Adrenal gland (tissue), 9 donors: ENCODE measurements at regions not wholly inside any gene's neighbourhood (a gene's known extent, or its start where the extent isn't known, plus 50 kb on each side); places are given as distances from the start of the nearest gene placed in this dataset.

Source experiments
- DNase-seq, 7 donors: peaks; one replicate each; pipeline ENCODE4 v3.0.0-alpha.2; 2019 to 2020
- H3K27ac ChIP-seq, 5 donors: fragments of 200-600 bp; sonication (generic) in 4 of 5; 1 replicate in 3 of 5; 2 replicates in 2 of 5; pipeline versions ENCODE4 v1.5.1 to v1.8.0; 2016 to 2020; ENCODE audit warnings: mild to moderate bottlenecking in 1 of 5
- H3K27me3 ChIP-seq: fragments of 200-600 bp; 2 replicates; pipeline ENCODE4 v1.8.0; 2021
- H3K36me3 ChIP-seq, 2 donors: fragments of 200-600 bp; replicated peaks in 1 of 2; 1 replicate in 1 of 2; 2 replicates in 1 of 2; pipeline versions ENCODE4 v1.5.1 to v1.8.0; 2018 to 2022
- H3K4me1 ChIP-seq, 2 donors: fragments of 200-600 bp; replicated peaks in 1 of 2; 1 replicate in 1 of 2; 2 replicates in 1 of 2; pipeline versions ENCODE4 v1.5.1 to v1.8.0; 2018 to 2021
- H3K4me3 ChIP-seq, 4 donors: fragments of 200-600 bp; sonication (generic) in 3 of 4; one replicate each; pipeline ENCODE4 v1.5.1; 2016 to 2018
- H3K9me3 ChIP-seq, 3 donors: fragments of 200-600 bp; sonication (generic) in 1 of 3; replicated peaks in 1 of 3; 1 replicate in 2 of 3; 2 replicates in 1 of 3; pipeline versions ENCODE4 v1.5.1 to v1.8.0; 2016 to 2021
- CTCF ChIP-seq, 6 experiments: fragments of 450-650 bp in 4 of 6; fragments of 200-600 bp in 2 of 6; sonication (generic) in 1 of 6; IDR thresholded peaks; 1 replicate in 5 of 6; 2 replicates in 1 of 6; pipeline versions ENCODE4 v1.5.1 to v1.8.0; 2016 to 2021; ENCODE audit warnings: antibody characterized with exemption in 6 of 6, mild to moderate bottlenecking in 2 of 6, moderate library complexity in 1 of 6
- POLR2A ChIP-seq, 2 donors: fragments of 450-650 bp; IDR thresholded peaks; one replicate each; pipeline ENCODE4 v1.6.1; 2017; ENCODE audit warnings: antibody characterized with exemption in 2 of 2, mild to moderate bottlenecking in 2 of 2, moderate library complexity in 1 of 2
- WGBS, 4 donors: extraction: QIAGEN DNeasy Blood & Tissue Kit in 2 of 4; methylation state at CpG; one replicate each; pipeline versions ENCODE4 v1.1.5 to v1.1.7; 2013 to 2017; 5-methylcytosine and 5-hydroxymethylcytosine counted together
- intact Hi-C, 2 donors: fragments of 100-400 bp; cut with DNase I; formaldehyde crosslinking; loops; one replicate each; pipeline versions ENCODE4 v1.14.1 to v1.15.0; 2022 to 2023
- donor health status: healthy with polysubstance abuse.
- donor health status: Bipolar disorder and iron deficiency.
- donor health status: DM: yes; HTN: yes; CAD: no.
- donor health status: DM: no; HTN: no; CAD: no.
- donor health status: DM: no; HTN: no; CAD: no.

GRCh38 chr2:29974086-29974485, 52.7 kb upstream of the ALK start:
- Histone ChIP-seq H3K27me3 (no peaks in the 10 kb centered on the region), H3K4me3 (no peak overlapping the region), H3K4me1 (no peaks in the 10 kb centered on the region), H3K9me3 (no peaks in the 10 kb centered on the region), H3K27ac (no peak overlapping the region), H3K36me3 (no peaks in the 10 kb centered on the region)
- intact Hi-C loops: no loop called here
- no peak for DNase-seq
- TF ChIP-seq CTCF (IDR thresholded peaks at IDR 0.05) (no peak), POLR2A (IDR thresholded peaks at IDR 0.05) (no peak)
- 86 to 93% (median 89%) methylated on average over 3 to 4 of the region's 4 CpGs for WGBS, 4 donors

GRCh38 chr2:29977284-29977683, 55.9 kb upstream of the ALK start:
- no peak for DNase-seq
- WGBS, 4 donors: 61 to 73% (median 63%) methylated on average over 3 of the region's 3 CpGs

GRCh38 chr2:29981402-29981801, 60.0 kb upstream of the ALK start:
- Histone ChIP-seq H3K9me3 (no peaks in the 10 kb centered on the region), H3K36me3 (no peaks in the 10 kb centered on the region), H3K4me3 (no peak overlapping the region), H3K27ac (no peak overlapping the region), H3K4me1 (no peaks in the 10 kb centered on the region), H3K27me3 (no peaks in the 10 kb centered on the region)
- 77 to 88% (median 83%) methylated on average over 4 of the region's 4 CpGs for WGBS, 4 donors
- no peak for DNase-seq
- TF ChIP-seq POLR2A (IDR thresholded peaks at IDR 0.05) (no peak), CTCF (IDR thresholded peaks at IDR 0.05) (no peak)
- intact Hi-C loops: no loop called here

More at GRCh38 chr2:29977284-29977683, 55.9 kb upstream of the ALK start:
- Histone ChIP-seq H3K36me3 (no peaks in the 10 kb centered on the region), H3K27me3 (no peaks in the 10 kb centered on the region), H3K27ac (no peak overlapping the region), H3K9me3 (no peaks in the 10 kb centered on the region), H3K4me1 (no peaks in the 10 kb centered on the region), H3K4me3 (no peak overlapping the region)
- intact Hi-C loops: no loop called here
- TF ChIP-seq CTCF (IDR thresholded peaks at IDR 0.05): no peak
- no peak for TF ChIP-seq POLR2A (IDR thresholded peaks at IDR 0.05)

GRCh38 chr2:29983308-29983707, 61.9 kb upstream of the ALK start:
- 63 to 83% (median 73%) methylated on average over 4 of the region's 4 CpGs for WGBS, 4 donors
- no peaks in the 10 kb centered on the region for H3K9me3 ChIP-seq
- no peak for DNase-seq
- H3K36me3 ChIP-seq: no peaks in the 10 kb centered on the region
- intact Hi-C loops: no loop called here
- no peaks in the 10 kb centered on the region for H3K4me1 ChIP-seq
- no peak overlapping the region for H3K4me3 ChIP-seq
- H3K27ac ChIP-seq: no peak overlapping the region
- no peak for TF ChIP-seq POLR2A (IDR thresholded peaks at IDR 0.05)
- no peak for TF ChIP-seq CTCF (IDR thresholded peaks at IDR 0.05)
- H3K27me3 ChIP-seq: no peaks in the 10 kb centered on the region
